H1 (cell line): ENCODE measurements at regions not wholly inside any gene's neighbourhood (a gene's known extent, or its start where the extent isn't known, plus 50 kb on each side); places are given as distances from the start of the nearest gene placed in this dataset.

ENCODE experiments used
- BRCA1 ChIP-seq: IDR thresholded peaks from 2 replicates; pipeline ENCODE4 v1.6.1; 2012; ENCODE audit warnings: low read depth, low read length, improper control_type of control experiment
- CREB1 ChIP-seq: IDR thresholded peaks from 2 replicates; pipeline ENCODE4 v1.6.1; 2012; ENCODE audit warnings: inconsistent platforms
- EGR1 ChIP-seq: IDR thresholded peaks from 2 replicates; pipeline ENCODE4 v1.6.1; 2011; ENCODE audit warnings: low read depth, low read length, borderline replicate concordance
- JUN ChIP-seq: IDR thresholded peaks from 2 replicates; pipeline ENCODE4 v1.6.1; 2011; ENCODE audit warnings: low read depth, mild to moderate bottlenecking, improper control_type of control experiment, low read length
- KDM1A ChIP-seq: fragments of 200-600, 300-600 bp; sonication (generic); IDR thresholded peaks from 2 replicates; pipeline ENCODE4 v1.7.1; 2016; ENCODE audit warnings: mild to moderate bottlenecking, low read length, borderline replicate concordance
- MAFK ChIP-seq: IDR thresholded peaks from 2 replicates; pipeline ENCODE4 v1.6.1; 2012; ENCODE audit warnings: low read depth, mild to moderate bottlenecking, improper control_type of control experiment, low read length
- SP4 ChIP-seq: IDR thresholded peaks from 2 replicates; pipeline ENCODE4 v1.6.1; 2012; ENCODE audit warnings: low read length, inconsistent platforms

GRCh38 chr16:9307446-9307845 lies 216.0 kb downstream of the HAPSTR1 start (continued):
- TF ChIP-seq KDM1A (no peak), CREB1 (no peak), EGR1 (no peak), BRCA1 (no peak), JUN (no peak), MAFK (no peak), SP4 (no peak)
